ENCODE measurements at regions not wholly inside any gene's neighbourhood (a gene's known extent, or its start where the extent isn't known, plus 50 kb on each side); places are given as distances from the start of the nearest gene placed in this dataset.

DNA sequence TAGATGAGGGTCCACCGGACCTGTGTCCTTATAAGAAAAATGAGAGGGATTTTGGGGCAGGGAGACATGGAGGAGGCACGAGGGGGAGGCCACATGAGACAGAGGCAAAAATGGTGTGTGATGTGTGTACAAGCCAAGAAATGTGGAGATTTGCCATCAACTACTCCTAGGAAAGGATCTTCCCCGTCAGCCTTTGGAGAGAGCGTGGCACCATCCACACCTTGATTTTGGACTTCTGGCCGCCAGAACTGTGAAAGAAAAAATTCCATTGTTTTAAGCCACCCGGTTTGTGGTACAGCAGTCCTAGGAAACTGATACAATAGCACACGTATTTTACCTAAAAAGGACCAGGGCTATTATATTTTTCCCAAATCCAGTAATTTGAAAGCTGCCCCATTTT, 829.0 kb upstream of the SALL3 start:
- DNase-seq (ENCODE audit: low read depth in 2 of 2), result no peak

DNA sequence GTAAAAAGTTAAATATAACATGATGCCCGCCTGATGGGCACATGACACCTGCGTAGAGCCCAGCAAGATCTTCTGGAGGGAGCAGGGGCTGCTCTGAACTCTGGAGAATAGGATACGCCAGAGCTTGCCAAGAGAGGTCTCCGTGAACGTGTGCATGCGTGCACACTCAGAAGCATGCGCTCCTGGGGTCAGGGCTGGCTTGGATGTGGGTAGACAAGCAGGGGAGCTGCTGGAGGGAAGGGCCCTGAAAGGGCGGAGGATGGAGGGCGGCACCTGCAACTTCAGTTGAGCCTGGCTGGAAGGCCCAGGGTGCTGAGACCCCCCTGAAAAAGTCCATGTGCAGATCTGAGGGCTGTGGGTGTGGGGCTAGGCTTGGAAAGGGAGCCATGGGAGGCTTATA, 828.4 kb upstream of the SALL3 start:
- DNase-seq (ENCODE audit: low read depth in 2 of 2), result no peak

DNA sequence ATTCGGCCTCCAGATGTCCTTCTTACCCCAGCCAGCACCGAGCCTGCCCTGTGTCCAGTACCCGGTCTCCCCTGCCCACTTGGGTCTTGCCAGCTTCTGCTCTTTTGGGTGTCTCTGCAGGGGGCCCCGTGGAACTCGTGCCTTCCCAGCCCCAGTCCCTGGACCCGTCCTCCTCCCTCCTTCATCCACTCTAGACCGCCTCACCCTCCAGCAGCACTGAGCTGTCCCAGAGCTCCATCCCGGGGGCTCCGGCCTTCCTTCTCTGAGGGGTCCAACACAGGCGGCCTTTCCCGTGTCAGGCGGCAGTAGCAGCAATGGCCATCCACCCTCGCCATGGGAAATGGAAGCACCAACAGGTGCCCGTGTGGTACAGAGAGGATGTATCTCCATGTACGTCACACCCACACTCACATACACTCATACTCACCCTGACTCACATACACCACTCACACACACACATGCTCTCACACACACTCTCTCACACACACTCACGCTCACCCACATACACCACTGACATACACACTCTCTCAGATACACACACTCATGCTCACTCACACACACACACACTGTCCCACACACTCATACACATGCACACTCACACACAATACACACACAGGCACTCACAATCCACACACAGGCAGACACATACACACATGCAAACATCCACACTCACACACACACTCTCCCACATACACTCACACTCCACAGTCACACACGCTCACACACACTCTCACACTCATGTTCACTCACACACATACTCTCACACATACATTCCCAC, 827.5 kb upstream of the SALL3 start:
- no peak for DNase-seq (ENCODE audit: low read depth in 2 of 2)

DNA sequence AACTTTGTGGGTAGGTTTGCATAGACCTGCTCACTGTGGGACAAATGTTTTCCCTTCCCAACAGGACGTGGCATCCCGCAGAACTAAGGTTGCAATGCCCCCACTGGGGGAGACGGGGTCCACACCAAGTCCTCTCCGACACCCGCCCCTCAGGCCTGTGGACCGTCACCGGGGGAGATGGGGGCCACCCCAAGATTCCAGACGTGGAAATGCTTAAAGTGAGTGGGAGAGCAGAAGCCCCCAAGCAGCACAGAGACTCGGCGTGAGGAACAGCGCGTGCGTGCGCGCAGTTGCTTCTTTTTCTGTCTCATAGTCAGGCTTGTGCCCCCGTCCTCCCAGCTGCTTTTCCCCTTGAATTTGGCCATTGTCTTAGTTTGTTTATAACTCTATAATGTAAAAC, 826.3 kb upstream of the SALL3 start:
- no peak for DNase-seq (ENCODE audit: low read depth in 2 of 2)

DNA sequence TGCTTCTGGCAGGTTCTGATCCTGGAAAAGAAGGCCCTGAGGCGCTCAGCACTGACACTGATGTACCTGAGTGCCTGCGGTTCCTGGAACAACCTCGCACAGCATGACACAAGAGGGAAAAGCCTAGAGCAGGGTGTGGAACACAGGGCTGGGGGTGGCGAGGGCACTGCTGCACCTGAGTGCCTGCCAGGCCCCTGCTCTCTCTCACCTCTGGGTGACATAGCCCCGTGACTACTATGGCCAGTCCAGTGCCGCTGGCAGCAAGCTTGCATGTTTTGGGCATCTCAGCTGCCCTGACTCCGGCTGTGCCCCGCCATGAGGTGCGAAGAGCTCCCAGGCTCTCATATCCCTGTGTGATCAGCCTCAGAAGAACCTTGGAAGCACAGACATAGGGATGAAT, 825.2 kb upstream of the SALL3 start:
- DNase-seq (ENCODE audit: low read depth in 2 of 2), result no peak

DNA sequence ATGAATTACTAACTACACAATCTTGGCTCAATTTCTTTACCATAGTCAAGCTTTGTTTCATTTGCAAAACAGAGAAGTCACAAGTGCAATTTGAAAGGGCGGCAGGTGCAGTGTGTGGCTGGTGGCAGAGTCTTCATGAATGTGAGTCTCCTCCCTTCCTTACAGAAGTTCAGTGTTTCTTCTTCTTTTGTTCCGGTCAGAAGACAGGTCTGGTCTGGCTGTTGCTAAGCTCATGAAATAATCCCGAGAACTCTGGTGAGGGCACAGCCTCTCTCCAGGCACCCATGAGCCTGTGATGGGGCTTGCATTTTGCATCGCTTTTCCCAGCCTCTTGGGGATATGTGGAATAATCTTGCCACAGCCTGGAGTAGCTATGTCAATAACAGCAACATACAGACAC, 824.8 kb upstream of the SALL3 start:
- DNase-seq (ENCODE audit: low read depth in 2 of 2), result no peak

DNA sequence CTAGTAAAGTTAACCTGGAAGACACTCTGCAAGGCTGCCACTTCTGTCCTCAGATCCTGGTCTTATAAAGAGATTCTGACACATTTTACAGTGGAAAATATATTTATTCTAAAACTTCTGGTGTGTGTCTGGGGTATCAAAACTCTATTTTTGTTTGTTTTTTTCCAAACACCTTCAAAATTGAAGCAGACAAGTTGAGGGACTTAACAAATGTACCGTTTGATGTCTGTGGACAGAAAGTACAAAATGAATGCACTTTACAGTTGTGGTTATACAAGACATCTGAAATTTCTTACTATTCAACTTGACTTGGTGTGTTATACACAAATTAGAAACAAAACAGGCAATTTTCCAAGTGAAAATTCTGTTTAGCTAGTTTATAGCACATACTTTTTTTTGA, 823.2 kb upstream of the SALL3 start:
- DNase-seq (ENCODE audit: low read depth in 2 of 2), result no peak

DNA sequence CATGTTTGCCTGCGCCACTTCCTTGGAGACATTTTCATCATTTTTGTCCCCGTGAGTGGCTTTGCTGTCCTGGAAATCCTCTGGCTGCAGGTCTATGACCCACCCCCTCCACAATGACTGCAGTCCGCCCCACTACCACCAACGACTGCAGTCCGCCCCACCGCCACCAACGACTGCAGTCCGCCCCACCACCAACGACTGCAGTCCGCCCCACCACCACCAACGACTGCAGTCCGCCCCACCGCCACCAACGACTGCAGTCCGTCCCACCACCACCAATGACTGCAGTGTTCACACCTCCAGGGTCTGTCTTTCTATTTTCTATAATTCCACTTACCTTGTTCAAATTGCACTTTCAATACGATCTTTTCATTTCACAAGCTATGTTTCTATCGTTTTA, 820.7 kb upstream of the SALL3 start:
- no peak for DNase-seq (ENCODE audit: low read depth in 2 of 2)

DNA sequence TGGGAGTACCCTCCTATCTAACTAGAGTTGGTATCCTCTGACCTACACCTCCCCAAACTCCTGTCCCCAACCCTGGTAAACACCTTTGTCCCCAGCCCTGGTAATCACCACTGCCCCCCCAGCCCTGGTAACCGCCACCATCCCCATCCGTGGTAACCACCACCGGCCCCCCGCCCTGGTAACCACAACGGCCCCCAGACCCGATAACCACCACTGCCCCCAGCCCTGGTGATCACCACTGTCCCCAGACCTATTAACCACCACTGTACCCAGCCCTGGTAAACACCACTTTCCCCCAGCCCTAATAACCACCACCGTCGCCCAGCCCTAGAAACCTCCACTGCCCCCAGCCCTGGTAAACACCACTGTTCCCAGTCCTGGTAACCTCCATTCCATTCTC, 820.2 kb upstream of the SALL3 start:
- no peak for DNase-seq (ENCODE audit: low read depth in 2 of 2)

DNA sequence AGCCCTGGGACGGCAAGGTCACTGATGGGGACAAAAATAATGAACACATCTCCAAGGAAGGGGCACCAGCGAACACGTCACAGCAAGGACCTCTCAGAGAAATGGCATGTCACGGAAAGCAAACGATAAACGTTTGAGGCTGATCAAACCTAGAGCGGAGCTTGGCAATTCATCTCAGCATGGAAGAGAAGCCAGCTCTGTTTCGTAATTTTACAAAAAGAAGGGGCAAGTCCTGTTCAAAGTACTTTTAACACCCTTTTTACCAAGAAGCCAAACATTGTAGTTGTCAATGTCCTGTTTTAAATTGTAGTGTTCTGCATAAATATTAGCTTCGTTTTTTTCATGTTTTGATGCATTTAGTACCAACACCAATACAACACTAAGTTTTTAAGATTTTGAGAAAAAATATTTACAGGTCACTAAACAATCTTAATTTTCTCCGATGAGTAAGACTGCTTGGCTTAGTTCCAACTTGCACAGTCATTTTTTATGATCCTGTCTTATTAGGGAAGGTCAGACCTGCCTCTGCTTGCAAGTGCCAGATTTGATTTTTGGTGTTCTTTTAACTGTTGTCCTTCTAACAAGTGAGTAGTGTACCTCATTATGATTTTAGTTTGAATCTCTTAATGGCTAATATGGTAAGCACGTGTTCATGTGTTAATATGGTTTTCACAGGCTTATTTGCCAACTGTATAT, 818.5 kb upstream of the SALL3 start:
- no peak for DNase-seq (ENCODE audit: low read depth in 2 of 2)

DNA sequence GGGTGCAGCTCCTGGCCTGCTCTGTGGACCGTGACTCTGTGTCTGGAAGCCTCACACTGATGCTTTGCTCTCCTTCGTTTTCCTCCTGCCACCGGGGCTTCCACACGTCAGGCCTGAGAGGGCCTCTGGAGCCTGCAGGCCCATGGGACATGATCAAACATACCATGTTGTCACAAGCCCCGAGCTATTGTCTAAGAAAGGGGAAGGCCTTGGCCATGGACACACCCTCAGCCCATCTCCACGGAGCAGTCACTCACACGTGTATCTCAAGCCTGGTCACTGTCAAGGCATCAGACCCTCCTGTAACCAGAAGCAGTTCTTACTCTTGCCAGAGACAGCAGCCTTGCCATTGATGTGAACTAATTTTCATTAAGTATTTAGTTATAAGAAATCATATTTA, 814.1 kb upstream of the SALL3 start:
- DNase-seq (ENCODE audit: low read depth in 2 of 2), result no peak

DNA sequence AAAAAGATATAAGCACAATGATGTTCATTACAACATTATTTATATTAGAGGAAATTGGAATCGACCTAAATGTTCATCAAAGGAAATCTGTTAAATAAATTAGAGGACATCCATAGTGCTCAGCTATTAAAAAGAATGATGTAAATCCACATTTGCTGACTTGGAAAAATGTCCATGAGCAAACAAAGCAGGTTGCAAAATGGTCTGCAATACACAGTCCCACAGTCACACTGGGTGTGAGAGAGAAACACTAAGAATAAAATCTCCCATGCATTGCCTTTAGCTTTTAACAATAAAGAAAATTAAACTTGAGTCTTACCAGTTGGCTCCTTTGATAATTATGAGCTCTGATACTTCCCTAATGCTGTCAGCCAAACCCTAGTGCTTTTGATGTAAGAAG, 811.1 kb upstream of the SALL3 start:
- DNase-seq (ENCODE audit: low read depth in 2 of 2), result no peak

DNA sequence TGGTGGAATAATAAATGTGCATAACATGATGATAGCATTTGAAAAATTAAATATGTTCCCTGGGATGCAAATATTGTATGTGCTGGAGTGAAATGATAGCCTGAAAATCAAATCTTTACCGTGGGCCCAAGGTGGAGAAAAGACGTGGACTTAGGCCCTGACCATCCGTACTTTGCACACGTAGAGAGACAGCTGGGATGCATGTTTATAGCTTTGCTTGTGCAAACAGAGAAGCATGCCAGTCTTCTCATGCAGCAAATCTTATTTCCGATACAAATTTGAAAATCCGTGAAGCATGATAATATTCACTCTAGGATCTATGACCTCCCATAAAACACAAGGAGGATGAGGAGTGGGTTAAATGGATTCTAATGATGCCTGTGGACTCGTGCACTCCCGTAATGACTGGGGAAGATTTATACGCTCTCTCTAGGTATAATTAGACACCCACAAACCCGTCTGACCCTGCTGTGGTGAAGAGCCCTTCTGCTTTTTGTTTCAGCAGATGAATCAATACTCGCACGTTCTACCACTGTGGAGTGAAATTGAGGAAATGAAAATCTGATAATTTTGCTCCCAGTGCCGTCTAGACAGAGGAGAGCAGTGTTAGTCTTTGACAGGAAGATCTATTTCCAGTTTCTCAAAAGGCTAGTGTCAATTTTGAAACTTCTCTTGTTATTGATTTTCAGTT, 810.3 kb upstream of the SALL3 start:
- DNase-seq (ENCODE audit: low read depth in 2 of 2), result no peak

DNA sequence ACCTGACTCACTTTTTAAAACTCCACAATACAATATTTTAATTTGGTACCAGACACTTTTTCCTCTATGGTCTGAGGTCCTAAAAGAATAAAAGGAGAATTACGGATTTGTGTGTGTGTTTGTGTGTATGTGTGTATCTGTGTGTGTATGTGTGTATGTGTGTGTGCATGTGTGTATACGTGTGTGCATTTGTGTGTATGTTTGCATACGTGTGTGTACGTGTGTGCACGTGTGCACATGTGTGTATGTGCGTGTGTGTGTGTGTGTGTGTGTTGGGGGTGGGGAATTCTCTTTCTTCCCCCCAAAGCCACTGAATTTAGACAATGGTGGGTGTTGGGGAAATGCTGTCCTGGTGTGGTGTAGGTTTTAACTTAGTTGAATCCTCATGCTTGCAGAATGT, 807.7 kb upstream of the SALL3 start:
- no peak for DNase-seq (ENCODE audit: low read depth in 2 of 2)

DNA sequence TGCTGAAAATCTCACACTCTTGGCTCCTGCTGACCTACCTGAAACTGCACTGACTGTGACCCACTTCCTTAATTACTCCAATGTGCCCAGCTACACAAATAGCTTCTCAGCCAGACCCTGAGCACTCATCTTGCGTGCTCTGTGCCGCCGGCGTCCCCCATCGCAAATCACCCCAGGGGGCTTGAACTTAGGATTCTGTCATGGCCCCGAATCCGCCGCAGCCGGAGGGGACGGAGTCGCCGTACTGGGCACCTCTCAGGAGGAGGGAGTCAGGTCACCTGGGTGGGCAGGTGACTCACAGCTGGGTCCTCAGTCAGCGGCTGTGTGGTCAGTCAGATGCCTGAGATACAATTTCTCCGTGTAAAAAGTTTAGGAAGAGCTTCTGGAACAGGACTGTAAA, 804.9 kb upstream of the SALL3 start:
- DNase-seq (ENCODE audit: low read depth in 2 of 2), result no peak

DNA sequence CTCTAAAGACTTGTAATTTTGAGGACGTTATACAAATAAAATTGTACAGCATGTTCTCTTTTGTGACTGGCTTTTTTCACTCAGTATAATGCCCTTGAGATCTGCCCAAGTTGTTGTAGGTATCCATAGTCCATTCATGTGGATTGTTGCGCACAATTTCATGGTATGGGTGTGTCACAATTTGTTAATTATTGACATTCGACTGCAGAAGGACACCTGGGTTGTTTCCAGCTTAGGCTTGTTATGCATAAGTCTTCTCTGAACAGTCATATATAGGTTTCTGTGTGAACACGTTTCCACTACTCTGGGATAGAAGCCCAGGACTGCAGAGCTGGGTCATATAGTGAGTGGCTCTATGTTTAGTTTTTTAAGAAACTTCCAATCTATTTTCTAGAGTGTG, 800.8 kb upstream of the SALL3 start:
- DNase-seq (ENCODE audit: low read depth in 2 of 2), result no peak

DNA sequence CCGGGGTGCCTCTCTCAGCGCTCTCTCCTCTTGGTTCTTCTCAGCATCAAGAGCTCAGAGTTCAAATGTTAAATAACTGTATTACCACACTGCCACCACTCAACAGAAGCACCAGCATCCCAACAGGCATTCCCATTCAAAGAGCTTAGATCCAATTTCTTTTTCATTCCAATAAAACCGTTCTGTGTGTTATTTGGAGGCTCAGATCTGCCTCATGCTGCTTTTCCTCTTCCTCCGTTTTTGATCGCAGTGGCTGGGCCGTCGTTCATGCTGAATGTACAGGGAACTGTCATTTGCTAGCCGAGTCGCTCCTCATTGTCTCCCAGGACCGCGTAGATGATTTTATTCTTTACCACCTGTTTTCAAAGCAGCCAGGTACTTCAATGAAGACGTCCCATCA, 798.9 kb upstream of the SALL3 start:
- DNase-seq (ENCODE audit: low read depth in 2 of 2), result no peak

DNA sequence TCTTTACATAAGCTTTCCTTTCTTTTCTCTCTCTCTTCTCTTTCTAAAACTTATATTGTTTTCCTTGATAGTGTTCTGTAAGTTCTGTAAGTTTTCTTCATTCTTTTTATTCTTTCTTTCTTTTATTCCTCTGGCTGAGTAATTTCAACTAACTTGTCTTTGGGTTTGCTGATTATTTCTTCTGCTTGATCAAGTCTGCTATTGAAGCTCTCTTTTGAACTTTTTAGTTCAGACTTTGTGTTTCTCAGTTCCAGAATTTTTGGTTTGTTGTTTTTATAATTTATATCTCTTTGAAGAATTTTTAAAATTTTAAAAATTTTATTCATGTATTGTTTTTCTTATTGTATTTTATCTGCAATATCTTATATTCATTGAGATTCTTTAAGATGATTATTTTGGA, 795.8 kb upstream of the SALL3 start:
- no peak for DNase-seq (ENCODE audit: low read depth in 2 of 2)

DNA sequence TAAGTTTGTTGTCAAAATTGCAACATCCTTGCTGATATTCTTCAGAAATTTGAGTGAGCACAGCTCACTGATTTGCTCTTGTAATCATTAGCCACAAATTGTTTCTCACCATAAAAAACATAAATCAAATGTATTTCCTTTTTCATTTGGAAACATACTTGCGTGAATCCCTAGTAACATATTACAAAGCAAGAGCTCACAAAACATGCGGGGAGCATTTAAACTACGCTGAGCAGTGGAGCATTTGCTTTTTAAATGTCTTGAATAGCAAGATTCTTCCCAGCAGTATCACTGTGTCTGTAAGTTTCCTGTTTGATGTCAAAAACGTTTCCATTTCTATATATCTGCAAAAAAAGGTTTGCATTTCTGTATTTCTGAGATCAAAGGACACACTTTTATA, 788.3 kb upstream of the SALL3 start:
- no peak for DNase-seq (ENCODE audit: low read depth in 2 of 2)

DNA sequence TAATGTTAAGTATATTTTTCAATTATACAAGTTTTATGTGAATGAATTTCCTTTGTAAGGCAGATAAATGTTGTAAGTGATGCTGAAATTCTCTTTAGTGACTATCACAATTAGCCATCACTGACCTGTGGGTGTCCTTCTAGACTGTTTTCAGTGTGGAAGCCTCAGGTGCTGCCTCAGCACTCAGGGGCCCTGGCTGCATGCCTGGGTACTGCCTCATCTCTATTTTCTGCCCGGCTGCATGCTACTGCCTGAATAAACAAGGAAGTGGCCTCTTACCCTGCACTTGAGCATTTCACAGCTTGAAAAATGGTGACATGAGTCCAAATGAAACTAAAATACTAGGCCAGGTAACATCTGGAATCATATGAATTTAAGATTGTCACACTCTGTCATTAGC, 787.6 kb upstream of the SALL3 start:
- DNase-seq (ENCODE audit: low read depth in 2 of 2), result no peak

DNA sequence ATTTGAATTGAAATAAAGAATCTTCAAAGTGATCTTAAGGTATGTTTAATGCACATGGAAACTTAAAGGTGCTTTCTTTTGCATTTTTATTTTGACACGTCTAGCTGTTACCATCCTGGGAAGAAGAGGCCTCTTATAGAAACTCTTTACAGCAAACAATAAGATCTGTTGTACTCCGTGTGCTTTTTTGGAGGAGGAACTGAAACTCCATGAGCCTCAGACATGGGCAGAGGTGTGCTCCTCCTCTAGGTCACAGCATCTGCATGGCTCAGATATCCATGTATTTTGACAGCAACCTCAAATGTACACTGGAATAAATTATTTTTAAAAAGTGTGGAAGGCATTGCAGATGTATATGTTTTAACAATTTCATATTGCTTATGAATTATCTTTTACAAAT, 783.3 kb upstream of the SALL3 start:
- DNase-seq (ENCODE audit: low read depth in 2 of 2), result no peak

DNA sequence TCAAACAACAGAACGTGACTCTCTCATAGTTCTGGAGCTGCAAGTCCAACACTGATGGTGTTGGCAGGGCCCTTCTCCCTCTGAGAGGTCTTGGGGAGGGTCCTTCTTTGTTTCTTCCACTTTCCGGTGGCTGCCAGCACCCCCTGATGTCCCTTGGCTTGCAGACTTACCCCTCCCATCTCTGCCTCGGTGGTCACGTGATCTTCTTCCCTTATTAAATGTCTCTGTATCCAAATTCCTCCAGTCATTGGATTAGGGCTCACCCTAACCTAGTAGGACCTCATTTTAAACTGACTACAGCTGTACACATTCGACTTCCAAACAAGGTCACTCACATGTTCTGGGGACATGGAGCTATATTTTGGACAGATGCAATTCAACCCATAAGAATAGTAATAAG, 780.6 kb upstream of the SALL3 start:
- no peak for DNase-seq (ENCODE audit: low read depth in 2 of 2)

DNA sequence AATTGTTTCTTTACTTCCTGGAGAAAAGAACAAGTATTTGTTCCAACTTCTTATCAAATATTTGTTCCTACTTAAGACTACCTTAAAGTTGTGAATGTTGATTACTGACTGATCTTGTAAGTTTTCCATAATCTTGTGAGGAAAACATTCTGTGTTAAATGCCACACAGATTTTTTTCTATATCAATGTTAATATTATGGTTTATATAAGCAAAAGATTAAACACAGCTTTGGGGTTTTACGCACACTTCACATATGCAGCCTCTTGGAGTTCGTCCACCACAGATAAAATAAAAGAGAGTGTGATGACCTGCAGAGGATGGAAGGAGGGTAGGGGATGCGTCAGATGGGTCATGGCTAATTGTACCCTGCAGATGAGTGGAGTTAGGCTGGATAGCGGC, 780.0 kb upstream of the SALL3 start:
- no peak for DNase-seq (ENCODE audit: low read depth in 2 of 2)
